Activated naive CD4-positive, alpha-beta T cell treated with anti-CD3 and anti-CD28 coated beads, Interleukin-2, amount 50 U/mL, for 72 hours (primary cell): ENCODE measurements at regions not wholly inside any gene's neighbourhood (a gene's known extent, or its start where the extent isn't known, plus 50 kb on each side); places are given as distances from the start of the nearest gene placed in this dataset.
"Not testable (repeated sequence)": the region's sequence is repeated elsewhere in the genome, so short reads cannot be mapped to it uniquely, and the experiment has no call there.

ENCODE experiments used
- ATAC-seq, 2 donors: fragments of 150-1000 bp; cut with Tn5 transposase; 2 replicates each; pipeline ENCODE4 v1.10.0; 2021; ENCODE audit warnings: mild to moderate bottlenecking in 2 of 2, moderate library complexity in 2 of 2
- DNase-seq, 2 donors: peaks; one replicate each; pipeline ENCODE4 v3.0.0; 2021 to 2022; ENCODE audit warnings: low spot score in 2 of 2
- H3K27ac Mint-ChIP-seq, 2 donors: one replicate each; pipeline ENCODE4 v1.8.0; 2022; ENCODE audit warnings: mild to moderate bottlenecking in 2 of 2, mixed read lengths in 2 of 2
- H3K36me3 Mint-ChIP-seq, 2 donors: one replicate each; pipeline ENCODE4 v1.8.0; 2022; ENCODE audit warnings: mixed read lengths in 2 of 2
- H3K9me3 Mint-ChIP-seq, 2 donors: one replicate each; pipeline ENCODE4 v1.8.0; 2022; ENCODE audit warnings: mixed read lengths in 2 of 2

- not testable (repeated sequence) for H3K27ac Mint-ChIP-seq, ATAC-seq, DNase-seq, H3K36me3 Mint-ChIP-seq, H3K9me3 Mint-ChIP-seq
Observed at GRCh38 chr9:104195142-104195541, 101.0 kb downstream of the SMC2 start.

GRCh38 chr9:104200456-104200994, 106.4 kb downstream of the SMC2 start:
- no peak overlapping the region for H3K27ac Mint-ChIP-seq
- no peak for ATAC-seq
- H3K36me3 Mint-ChIP-seq, result no peaks in the 10 kb centered on the region
- no peak for DNase-seq
- H3K9me3 Mint-ChIP-seq, result peaks cover 0 to 4% of the 10 kb centered on the region in 2 donors

- DNase-seq, result no peak
- H3K9me3 Mint-ChIP-seq, result no peaks in the 10 kb centered on the region
- H3K27ac Mint-ChIP-seq, result no peak overlapping the region
- H3K36me3 Mint-ChIP-seq, result no peaks in the 10 kb centered on the region
- ATAC-seq, result no peak
Observed at GRCh38 chr9:104206766-104207165, 112.7 kb downstream of the SMC2 start.

- Mint-ChIP-seq H3K9me3 (peaks cover 0 to 5% of the 10 kb centered on the region in 2 donors), H3K27ac (no peak overlapping the region)
Observed at GRCh38 chr9:104209387-104209786, 115.3 kb downstream of the SMC2 start.

GRCh38 chr9:104227108-104227507, 133.0 kb downstream of the SMC2 start:
- no peak overlapping the region for H3K27ac Mint-ChIP-seq
- ATAC-seq (no peak), DNase-seq (no peak)
- H3K9me3 Mint-ChIP-seq, result no peaks in the 10 kb centered on the region
- no peaks in the 10 kb centered on the region for H3K36me3 Mint-ChIP-seq

More at GRCh38 chr9:104209387-104209786, 115.3 kb downstream of the SMC2 start:
- no peaks in the 10 kb centered on the region for H3K36me3 Mint-ChIP-seq
- ATAC-seq (no peak), DNase-seq (no peak)

GRCh38 chr9:104232781-104233341, 138.8 kb downstream of the SMC2 start:
- Mint-ChIP-seq H3K36me3 (no peaks in the 10 kb centered on the region), H3K27ac (no peak overlapping the region), H3K9me3 (peaks cover 0 to 3% of the 10 kb centered on the region in 2 donors)
- ATAC-seq (peak in 1 of 2 donors; percentile 26), DNase-seq (no peak)

GRCh38 chr9:104233366-104233765, 139.3 kb downstream of the SMC2 start:
- Mint-ChIP-seq H3K9me3 (peaks cover 0 to 3% of the 10 kb centered on the region in 2 donors), H3K27ac (no peak overlapping the region), H3K36me3 (no peaks in the 10 kb centered on the region)
- ATAC-seq (no peak), DNase-seq (no peak)

- not testable (repeated sequence) for DNase-seq, H3K27ac Mint-ChIP-seq, H3K36me3 Mint-ChIP-seq, H3K9me3 Mint-ChIP-seq, ATAC-seq
Observed at GRCh38 chr9:104234632-104235337, 140.7 kb downstream of the SMC2 start.

- DNase-seq, ATAC-seq, H3K9me3 Mint-ChIP-seq, H3K27ac Mint-ChIP-seq, H3K36me3 Mint-ChIP-seq: not testable (repeated sequence)
Observed at GRCh38 chr9:104235347-104236120, 141.4 kb downstream of the SMC2 start.

GRCh38 chr9:104238668-104239067, 144.6 kb downstream of the SMC2 start:
- Mint-ChIP-seq H3K36me3 (no peaks in the 10 kb centered on the region), H3K9me3 (peaks cover 0 to 3% of the 10 kb centered on the region in 2 donors), H3K27ac (no peak overlapping the region)
- ATAC-seq, result no peak
- DNase-seq, result no peak

GRCh38 chr9:104240890-104241289, 146.8 kb downstream of the SMC2 start:
- Mint-ChIP-seq H3K9me3 (peaks cover 0 to 3% of the 10 kb centered on the region in 2 donors), H3K27ac (no peak overlapping the region), H3K36me3 (no peaks in the 10 kb centered on the region)
- DNase-seq (no peak), ATAC-seq (no peak)

- no peaks in the 10 kb centered on the region for H3K36me3 Mint-ChIP-seq
- H3K9me3 Mint-ChIP-seq, result peaks cover 0 to 3% of the 10 kb centered on the region in 2 donors
- ATAC-seq (no peak), DNase-seq (no peak)
- no peak overlapping the region for H3K27ac Mint-ChIP-seq
Observed at GRCh38 chr9:104245925-104246324, 151.8 kb downstream of the SMC2 start.

- H3K36me3 Mint-ChIP-seq, result no peaks in the 10 kb centered on the region
- DNase-seq (no peak), ATAC-seq (no peak)
- peak overlapping the region in 1 of 2 donors; percentile 19 for H3K27ac Mint-ChIP-seq
- peaks cover 0 to 9% of the 10 kb centered on the region in 2 donors for H3K9me3 Mint-ChIP-seq
Observed at GRCh38 chr9:104247899-104248460, 153.9 kb downstream of the SMC2 start.

GRCh38 chr9:104256031-104256695, 162.1 kb downstream of the SMC2 start:
- DNase-seq, result no peak
- ATAC-seq, result no peak
- H3K9me3 Mint-ChIP-seq, result peaks cover 0 to 11% of the 10 kb centered on the region in 2 donors
- no peaks in the 10 kb centered on the region for H3K36me3 Mint-ChIP-seq
- H3K27ac Mint-ChIP-seq, result no peak overlapping the region

- Mint-ChIP-seq H3K27ac (no peak overlapping the region), H3K9me3 (peaks cover 0 to 11% of the 10 kb centered on the region in 2 donors), H3K36me3 (no peaks in the 10 kb centered on the region)
- DNase-seq (no peak), ATAC-seq (no peak)
Observed at GRCh38 chr9:104256696-104257062, 162.6 kb downstream of the SMC2 start.

GRCh38 chr9:104258296-104259011, 164.3 kb downstream of the SMC2 start:
- DNase-seq (no peak), ATAC-seq (no peak)
- Mint-ChIP-seq H3K27ac (no peak overlapping the region), H3K36me3 (no peaks in the 10 kb centered on the region), H3K9me3 (peaks cover 0 to 3% of the 10 kb centered on the region in 2 donors)
